MM.1S (cell line): ENCODE measurements at regions not wholly inside any gene's neighbourhood (a gene's known extent, or its start where the extent isn't known, plus 50 kb on each side); places are given as distances from the start of the nearest gene placed in this dataset.

ENCODE experiments used
- EZH2 ChIP-seq: fragments of 300-600 bp; sonication (generic); optimal IDR thresholded peaks from 2 replicates; pipeline ENCODE3; 2017; ENCODE audit warnings: low read depth, mild to moderate bottlenecking, antibody characterized with exemption, low read length, mixed read lengths
- EZH2phosphoT487 ChIP-seq: fragments of 300-600 bp; sonication (generic); IDR thresholded peaks from 2 replicates; pipeline ENCODE4 v1.6.1; 2018; ENCODE audit warnings: antibody characterized with exemption, low read length
- TF ChIP-seq, protein P1 (sequence below): fragments of 300-600 bp; sonication (generic); IDR thresholded peaks from 2 replicates; pipeline ENCODE4 v1.5.1; 2016; ENCODE audit warnings: antibody characterized with exemption, low read length, mixed read lengths

DNA sequence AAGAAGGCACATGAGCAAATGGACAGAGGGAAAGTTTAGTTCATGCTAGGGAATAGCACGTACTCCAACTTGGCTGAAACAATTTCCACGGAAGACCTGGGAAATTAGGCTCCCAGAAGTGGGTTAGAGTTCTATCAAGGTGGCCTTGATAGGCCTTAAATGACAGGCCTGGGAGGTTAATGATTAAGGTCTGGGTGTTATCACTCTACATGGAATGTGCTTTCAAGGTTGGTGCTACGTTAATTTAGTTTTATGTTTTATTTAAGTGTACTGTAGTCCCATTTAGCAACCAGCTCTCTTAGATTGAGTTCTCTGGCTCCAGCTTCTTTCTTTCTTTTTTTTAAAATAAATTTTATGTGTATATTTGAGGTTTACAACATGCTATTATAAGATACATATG is 121.4 kb upstream of the MEF2C start:
- TF ChIP-seq EZH2 = no peak
- no peak for TF ChIP-seq EZH2phosphoT487
- TF ChIP-seq, protein P1, sequence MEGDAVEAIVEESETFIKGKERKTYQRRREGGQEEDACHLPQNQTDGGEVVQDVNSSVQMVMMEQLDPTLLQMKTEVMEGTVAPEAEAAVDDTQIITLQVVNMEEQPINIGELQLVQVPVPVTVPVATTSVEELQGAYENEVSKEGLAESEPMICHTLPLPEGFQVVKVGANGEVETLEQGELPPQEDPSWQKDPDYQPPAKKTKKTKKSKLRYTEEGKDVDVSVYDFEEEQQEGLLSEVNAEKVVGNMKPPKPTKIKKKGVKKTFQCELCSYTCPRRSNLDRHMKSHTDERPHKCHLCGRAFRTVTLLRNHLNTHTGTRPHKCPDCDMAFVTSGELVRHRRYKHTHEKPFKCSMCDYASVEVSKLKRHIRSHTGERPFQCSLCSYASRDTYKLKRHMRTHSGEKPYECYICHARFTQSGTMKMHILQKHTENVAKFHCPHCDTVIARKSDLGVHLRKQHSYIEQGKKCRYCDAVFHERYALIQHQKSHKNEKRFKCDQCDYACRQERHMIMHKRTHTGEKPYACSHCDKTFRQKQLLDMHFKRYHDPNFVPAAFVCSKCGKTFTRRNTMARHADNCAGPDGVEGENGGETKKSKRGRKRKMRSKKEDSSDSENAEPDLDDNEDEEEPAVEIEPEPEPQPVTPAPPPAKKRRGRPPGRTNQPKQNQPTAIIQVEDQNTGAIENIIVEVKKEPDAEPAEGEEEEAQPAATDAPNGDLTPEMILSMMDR = no peak
